Hepatocyte (in vitro differentiated cells): ENCODE measurements at regions not wholly inside any gene's neighbourhood (a gene's known extent, or its start where the extent isn't known, plus 50 kb on each side); places are given as distances from the start of the nearest gene placed in this dataset.
"Not testable (repeated sequence)": the region's sequence is repeated elsewhere in the genome, so short reads cannot be mapped to it uniquely, and the experiment has no call there.

ENCODE experiments used
- CTCF ChIP-seq: fragments of 200-600 bp; sonication (generic); IDR thresholded peaks from 2 replicates; pipeline ENCODE4 v1.5.1; 2016; ENCODE audit warnings: antibody characterized with exemption, mild to moderate bottlenecking; ENCODE audit not compliant: poor library complexity
- EZH2 ChIP-seq: fragments of 200-600 bp; sonication (generic); IDR thresholded peaks from 2 replicates; pipeline ENCODE4 v1.6.1; 2016; ENCODE audit warnings: antibody characterized with exemption, mild to moderate bottlenecking, borderline replicate concordance
- EZH2phosphoT487 ChIP-seq: fragments of 200-600 bp; sonication (generic); IDR thresholded peaks from one replicate; pipeline ENCODE4 v1.6.1; 2018; ENCODE audit warnings: antibody characterized with exemption, mild to moderate bottlenecking, low read depth, moderate library complexity; ENCODE audit not compliant: unreplicated experiment, severe bottlenecking

GRCh38 chr1:145500251-145500650 lies 74.8 kb upstream of the NBPF20 start:
- TF ChIP-seq CTCF, EZH2phosphoT487, EZH2: not testable (repeated sequence)
